Urinary bladder (tissue), 3 donors: ENCODE measurements at regions not wholly inside any gene's neighbourhood (a gene's known extent, or its start where the extent isn't known, plus 50 kb on each side); places are given as distances from the start of the nearest gene placed in this dataset.
A peak's percentile ranks its signal among the peaks of the same experiment; 100 is the strongest.

Source experiments
- DNase-seq: peaks from one replicate; pipeline ENCODE4 v3.0.0-alpha.2; 2015; ENCODE audit errors: extremely low spot score
- H3K27ac ChIP-seq: one replicate; pipeline ENCODE4 v1.5.1; 2013; ENCODE audit warnings: low read depth, mild to moderate bottlenecking, moderate library complexity
- H3K36me3 ChIP-seq: one replicate; pipeline ENCODE4 v1.6.1; 2013; ENCODE audit warnings: mild to moderate bottlenecking, moderate library complexity; ENCODE audit not compliant: insufficient read depth
- H3K4me1 ChIP-seq: one replicate; pipeline ENCODE4 v1.6.1; 2013; ENCODE audit warnings: mild to moderate bottlenecking, moderate library complexity; ENCODE audit not compliant: insufficient read depth
- H3K4me3 ChIP-seq: one replicate; pipeline ENCODE4 v1.5.1; 2013; ENCODE audit warnings: low read depth, low read length
- WGBS: extraction: QIAGEN DNeasy Blood & Tissue Kit; methylation state at CpG from one replicate; pipeline ENCODE4 v1.1.7; 2013; 5-methylcytosine and 5-hydroxymethylcytosine counted together
- donor health status: healthy with polysubstance abuse.
- donor health status: healthy.

GRCh38 chr9:119003882-119004617 lies 365.2 kb downstream of the BRINP1 start:
- WGBS, result 71% methylated on average over 2 of the region's 2 CpGs
- H3K27ac ChIP-seq, result no peak overlapping the region
- no peak overlapping the region for H3K4me3 ChIP-seq
- DNase-seq, result no peak
- no peaks in the 10 kb centered on the region for H3K36me3 ChIP-seq
- no peaks in the 10 kb centered on the region for H3K4me1 ChIP-seq

GRCh38 chr9:119004618-119004990 lies 364.6 kb downstream of the BRINP1 start:
- WGBS, result 44% methylated on average over 2 of the region's 2 CpGs
- DNase-seq, result no peak

GRCh38 chr9:119005162-119005561 lies 364.1 kb downstream of the BRINP1 start:
- H3K27ac ChIP-seq, result no peak overlapping the region
- no peak overlapping the region for H3K4me3 ChIP-seq
- no peak for DNase-seq
- 76% methylated on average over 2 of the region's 2 CpGs for WGBS
- no peaks in the 10 kb centered on the region for H3K4me1 ChIP-seq
- H3K36me3 ChIP-seq, result no peaks in the 10 kb centered on the region

More at GRCh38 chr9:119004618-119004990, 364.6 kb downstream of the BRINP1 start:
- Histone ChIP-seq H3K36me3 (no peaks in the 10 kb centered on the region), H3K4me1 (no peaks in the 10 kb centered on the region), H3K4me3 (no peak overlapping the region), H3K27ac (no peak overlapping the region)

DNA sequence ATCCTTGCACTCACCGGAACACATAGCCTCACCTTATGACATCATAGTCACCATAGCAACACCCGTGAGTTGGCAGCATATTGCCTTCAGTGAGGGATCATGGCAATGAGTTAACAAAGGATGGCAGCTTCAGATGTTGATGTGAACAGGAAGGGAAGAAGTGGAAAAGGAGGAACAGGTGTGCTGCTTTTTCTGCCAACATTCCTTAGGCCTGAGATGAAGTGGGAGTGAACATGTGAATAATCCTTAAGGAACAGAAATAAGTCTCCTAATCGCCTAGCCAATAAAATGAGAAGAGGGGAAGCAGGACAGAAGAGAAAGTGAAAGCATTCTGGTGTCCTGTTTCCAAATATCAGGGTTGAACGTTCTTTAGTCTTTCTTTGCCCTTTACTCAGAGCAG lies 360.0 kb downstream of the BRINP1 start:
- 42% methylated on average over 4 of the region's 4 CpGs for WGBS
- H3K36me3 ChIP-seq, result no peaks in the 10 kb centered on the region
- no peak overlapping the region for H3K4me3 ChIP-seq
- H3K4me1 ChIP-seq, result no peaks in the 10 kb centered on the region
- DNase-seq, result no peak
- no peak overlapping the region for H3K27ac ChIP-seq

- DNase-seq, result no peak
- Histone ChIP-seq H3K4me1 (no peaks in the 10 kb centered on the region), H3K36me3 (no peaks in the 10 kb centered on the region), H3K27ac (no peak overlapping the region), H3K4me3 (no peak overlapping the region)
- 71% methylated on average over 9 of the region's 9 CpGs for WGBS
Measured at GRCh38 chr9:119020284-119020683, 349.0 kb downstream of the BRINP1 start.

DNA sequence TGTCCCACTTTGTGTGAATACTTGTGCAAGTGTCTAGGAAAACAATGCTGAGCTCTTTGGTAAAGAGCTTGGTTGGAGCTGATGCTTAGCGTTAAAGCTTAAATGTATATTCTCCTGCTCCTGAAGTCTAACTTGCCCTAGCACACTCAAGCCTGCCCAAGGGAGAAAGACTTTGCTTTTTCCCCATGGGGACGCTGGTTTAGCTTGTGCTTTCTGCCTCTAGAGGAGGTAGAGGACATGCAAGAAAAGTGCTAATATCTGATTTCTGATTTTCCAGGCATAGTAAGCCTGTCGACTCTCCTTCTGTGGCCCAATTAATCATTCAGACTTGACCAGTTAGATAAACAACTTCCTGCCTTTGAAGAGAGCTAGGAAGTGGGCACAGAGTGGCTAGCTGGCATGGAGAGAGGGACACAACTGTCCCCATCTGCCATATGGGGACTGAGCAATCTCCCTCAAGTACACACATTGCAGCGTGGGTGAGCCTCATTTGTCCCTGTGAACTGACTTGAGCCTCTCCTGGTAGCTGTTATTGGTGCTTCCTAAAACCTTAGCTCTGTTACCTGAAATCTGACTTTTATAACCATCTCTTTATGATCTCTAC lies 348.4 kb downstream of the BRINP1 start:
- Histone ChIP-seq H3K27ac (no peak overlapping the region), H3K4me1 (no peaks in the 10 kb centered on the region), H3K4me3 (no peak overlapping the region), H3K36me3 (no peaks in the 10 kb centered on the region)
- no peak for DNase-seq
- WGBS, result 50% methylated on average over 4 of the region's 4 CpGs

DNA sequence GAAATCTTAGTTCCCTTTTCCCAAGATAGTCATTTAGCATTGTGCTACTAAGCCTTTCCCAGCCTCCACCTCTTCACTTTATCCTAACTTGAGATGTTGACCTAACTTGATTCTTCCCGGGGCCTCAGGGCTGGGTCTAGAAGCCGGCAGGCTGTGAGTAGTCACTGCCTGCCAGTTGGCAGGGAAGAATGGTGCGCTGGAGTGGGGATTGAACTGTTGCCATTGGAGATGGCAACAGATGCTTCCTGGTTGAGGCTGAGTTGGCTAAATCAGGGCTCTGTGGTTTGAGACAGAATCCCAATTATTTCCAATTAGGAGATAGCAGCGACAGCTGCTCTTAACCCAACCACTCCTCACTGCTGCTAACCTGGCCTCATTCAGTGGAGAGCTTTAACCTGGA lies 343.1 kb downstream of the BRINP1 start:
- Histone ChIP-seq H3K4me3 (no peak overlapping the region), H3K27ac (peak overlapping the region; percentile 49), H3K36me3 (no peaks in the 10 kb centered on the region), H3K4me1 (no peaks in the 10 kb centered on the region)
- WGBS, result 49% methylated on average over 4 of the region's 4 CpGs
- DNase-seq, result no peak

GRCh38 chr9:119027901-119028699 lies 341.1 kb downstream of the BRINP1 start:
- Histone ChIP-seq H3K27ac (no peak overlapping the region), H3K4me1 (no peaks in the 10 kb centered on the region)
- WGBS, result 76% methylated on average over 7 of the region's 7 CpGs

DNA sequence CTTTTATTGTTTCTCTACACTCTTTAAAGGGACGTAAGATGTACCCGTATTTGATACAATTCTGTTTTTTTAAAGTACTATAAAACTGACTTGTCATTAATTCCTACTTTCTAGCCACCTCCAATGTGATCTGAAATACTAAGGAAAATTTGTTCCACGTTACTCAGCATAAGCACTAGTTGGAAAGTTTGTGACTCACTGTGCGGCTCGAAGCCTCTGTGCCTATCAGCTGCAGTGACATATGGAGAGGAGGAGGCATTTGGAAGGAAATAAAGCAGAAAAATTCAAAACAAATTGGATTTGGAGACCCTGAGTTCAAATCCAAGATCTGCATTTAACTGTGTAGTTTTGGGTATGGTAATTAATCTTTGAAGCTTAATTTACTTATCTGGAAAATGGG lies 339.3 kb downstream of the BRINP1 start:
- Histone ChIP-seq H3K27ac (no peak overlapping the region), H3K4me1 (no peaks in the 10 kb centered on the region), H3K4me3 (no peak overlapping the region), H3K36me3 (no peaks in the 10 kb centered on the region)
- 91% methylated on average over 5 of the region's 5 CpGs for WGBS
- DNase-seq, result no peak

More at GRCh38 chr9:119027901-119028699, 341.1 kb downstream of the BRINP1 start:
- Histone ChIP-seq H3K4me3 (no peak overlapping the region), H3K36me3 (no peaks in the 10 kb centered on the region)
- DNase-seq, result no peak

DNA sequence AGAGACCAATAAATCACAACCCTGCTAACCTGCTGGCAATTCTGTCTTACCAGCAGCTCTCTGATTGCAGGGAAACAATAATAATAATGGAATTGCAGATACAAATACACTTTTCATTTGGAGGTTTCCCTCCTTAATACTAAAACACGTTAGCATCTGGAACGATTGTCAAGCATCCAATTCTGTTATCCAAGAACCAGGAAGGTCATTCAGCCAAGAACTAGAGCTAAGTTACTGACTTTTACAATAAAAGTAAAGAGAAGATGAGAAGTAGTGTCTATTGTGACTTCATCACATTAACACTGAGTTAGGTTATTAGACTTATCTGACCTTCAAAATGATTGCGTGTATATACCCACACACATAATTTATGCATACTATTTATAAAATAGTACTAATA lies 335.6 kb downstream of the BRINP1 start:
- H3K36me3 ChIP-seq, result no peaks in the 10 kb centered on the region
- WGBS, result 50% methylated on average over 3 of the region's 3 CpGs
- no peak for DNase-seq
- H3K4me1 ChIP-seq, result no peaks in the 10 kb centered on the region
- H3K27ac ChIP-seq, result no peak overlapping the region
- H3K4me3 ChIP-seq, result no peak overlapping the region

GRCh38 chr9:119036969-119037368 lies 332.3 kb downstream of the BRINP1 start:
- H3K4me3 ChIP-seq, result no peak overlapping the region
- H3K27ac ChIP-seq, result no peak overlapping the region
- no peak for DNase-seq
- 70% methylated on average over 2 of the region's 2 CpGs for WGBS
- no peaks in the 10 kb centered on the region for H3K36me3 ChIP-seq
- no peaks in the 10 kb centered on the region for H3K4me1 ChIP-seq

DNA sequence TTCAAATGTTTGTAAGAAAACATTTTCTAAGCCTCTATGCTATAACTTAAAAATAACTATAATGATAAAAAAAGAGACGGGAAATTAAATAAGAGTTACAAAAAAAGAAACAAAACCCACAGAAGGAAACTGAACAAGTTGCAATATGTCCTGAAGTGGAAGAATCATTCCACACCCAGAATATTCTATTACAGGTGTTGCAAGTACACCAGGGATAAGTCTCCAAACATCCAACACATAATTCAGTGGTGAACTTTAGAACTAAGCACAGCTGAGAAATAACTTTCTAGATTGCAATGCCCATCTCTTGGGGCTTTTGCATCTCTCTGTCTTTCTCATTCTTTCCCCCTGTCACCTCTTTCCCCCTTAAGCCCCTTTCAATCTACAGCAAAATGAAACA lies 325.2 kb downstream of the BRINP1 start:
- Histone ChIP-seq H3K27ac (no peak overlapping the region), H3K4me1 (no peaks in the 10 kb centered on the region), H3K36me3 (no peaks in the 10 kb centered on the region), H3K4me3 (no peak overlapping the region)
- no peak for DNase-seq
- WGBS, result 90% methylated on average over 1 of the region's 1 CpG

- H3K27ac ChIP-seq, result no peak overlapping the region
- no peak for DNase-seq
- H3K4me1 ChIP-seq, result no peaks in the 10 kb centered on the region
- WGBS, result 44% methylated on average over 1 of the region's 1 CpG
- no peaks in the 10 kb centered on the region for H3K36me3 ChIP-seq
- H3K4me3 ChIP-seq, result no peak overlapping the region
Measured at GRCh38 chr9:119044806-119045205, 324.4 kb downstream of the BRINP1 start.
